Suprapubic skin (tissue), 4 donors: ENCODE measurements at regions not wholly inside any gene's neighbourhood (a gene's known extent, or its start where the extent isn't known, plus 50 kb on each side); places are given as distances from the start of the nearest gene placed in this dataset.

ENCODE experiments used
- CTCF ChIP-seq, 2 donors: fragments of 200-600 bp in 1 of 2; fragments of 450-650 bp in 1 of 2; sonication (generic) in 1 of 2; IDR thresholded peaks; one replicate each; pipeline ENCODE4 v1.5.1; 2016 to 2019; ENCODE audit warnings: antibody characterized with exemption in 2 of 2, mild to moderate bottlenecking in 1 of 2, moderate library complexity in 1 of 2
- POLR2A ChIP-seq, 2 donors: fragments of 450-650 bp; IDR thresholded peaks; one replicate each; pipeline ENCODE4 v1.6.1; 2017; ENCODE audit warnings: antibody characterized with exemption in 2 of 2, mild to moderate bottlenecking in 2 of 2, moderate library complexity in 2 of 2
- POLR2AphosphoS5 ChIP-seq, 3 donors: sonication (generic); formaldehyde crosslinking; IDR thresholded peaks; one replicate each; pipeline ENCODE4 v1.6.1; 2017; ENCODE audit warnings: antibody characterized with exemption in 3 of 3

DNA sequence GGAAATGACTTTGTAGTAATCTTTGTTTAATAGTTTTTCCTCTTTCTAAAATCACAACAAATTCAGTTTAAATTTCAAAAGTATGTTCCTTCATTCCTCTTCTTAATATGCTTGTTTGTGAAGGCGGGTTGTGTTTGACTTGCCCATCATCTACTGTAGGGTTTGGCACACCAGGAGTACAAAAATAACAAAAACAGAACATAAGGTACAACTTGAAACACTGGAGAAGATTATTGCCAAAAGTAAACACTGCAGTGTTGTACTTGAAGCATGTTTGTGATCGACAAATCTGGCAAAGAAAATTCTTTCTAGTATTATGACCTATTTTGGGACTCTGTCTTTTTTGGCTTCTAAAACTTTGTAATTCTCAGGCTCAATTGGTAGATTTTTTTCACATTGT is 518.6 kb downstream of the SLITRK5 start:
- TF ChIP-seq POLR2AphosphoS5 (IDR thresholded peaks at IDR 0.05): no peak
- TF ChIP-seq CTCF (IDR thresholded peaks at IDR 0.05): no peak
- no peak for TF ChIP-seq POLR2A (IDR thresholded peaks at IDR 0.05)
